K562 (cell line): ENCODE measurements at regions not wholly inside any gene's neighbourhood (a gene's known extent, or its start where the extent isn't known, plus 50 kb on each side); places are given as distances from the start of the nearest gene placed in this dataset.

ENCODE experiments used
- ATAC-seq: fragments of 200-7000 bp; cut with Tn5 transposase; 3 replicates; pipeline ENCODE4 v1.9.1; 2020; ENCODE audit warnings: moderate library complexity
- BruUV-seq: library from RNA; stranded (reverse); fragments of 400-500 nt; replicated peaks from 2 replicates; lab custom pipeline; 2021; lab: Mats Ljungman, UMichigan
- CTCF ChIA-PET: fragments of 300-600 bp; formaldehyde crosslinking; extraction: SDS; loops from one replicate; lab custom pipeline; 2021; ENCODE audit warnings: low intra/inter-chr PET ratio; lab: Yijun Ruan, JAX
- POLR2A ChIA-PET: fragments of 300-600, 350-650 bp; sonication (Branson Sonifier 250); formaldehyde crosslinking; extraction: SDS; loops from one replicate; lab custom pipeline; 2021; ENCODE audit warnings: antibody characterized with exemption, inconsistent platforms; lab: Yijun Ruan, JAX
- DNase-seq, 4 experiments: peaks; one replicate each; pipeline versions ENCODE4 v3.0.0 to v3.0.0-alpha.2; 2011 to 2018; ENCODE audit warnings: low spot score in 3 of 4, mixed read lengths in 3 of 4; ENCODE audit errors: extremely low read depth in 1 of 4
- FAIRE-seq: peaks from 2 replicates; lab custom pipeline; 2011; peaks lifted over from hg19 to GRCh38; lab: Jason Lieb, UNC
- H2AFZ ChIP-seq: 2 replicates; pipeline ENCODE4 v1.6.0; 2011; ENCODE audit warnings: low read depth, low read length, control low read depth, inconsistent platforms
- H3K27ac ChIP-seq: fragments of 200-600 bp; 3 replicates; pipeline ENCODE4 v1.8.0; 2011; ENCODE audit warnings: low read depth, mild to moderate bottlenecking, control low read depth, inconsistent platforms, low read length, moderate library complexity, mixed read lengths; ENCODE audit errors: extremely low read depth
- H3K27me3 ChIP-seq, 2 experiments: fragments of 300-600 bp in 1 of 2; 2 replicates in 1 of 2; 3 replicates in 1 of 2; pipeline versions ENCODE4 v1.6.0 to v1.8.0; 2011; ENCODE audit warnings: inconsistent platforms in 2 of 2, low read length in 2 of 2, mild to moderate bottlenecking in 1 of 2, mixed read lengths in 1 of 2, moderate library complexity in 1 of 2; ENCODE audit not compliant: control insufficient read depth in 2 of 2, insufficient read depth in 2 of 2
- H3K36me3 ChIP-seq: fragments of 300-600 bp; 3 replicates; pipeline ENCODE4 v1.8.0; 2011; ENCODE audit warnings: mild to moderate bottlenecking, low read length, inconsistent platforms; ENCODE audit not compliant: control insufficient read depth, insufficient read depth
- H3K4me1 ChIP-seq, 2 experiments: fragments of 200-600 bp in 1 of 2; replicated peaks in 1 of 2; 2 replicates in 1 of 2; 3 replicates in 1 of 2; pipeline versions ENCODE4 v1.5.1 to v1.8.0; 2011; ENCODE audit warnings: inconsistent platforms in 2 of 2, low read length in 2 of 2, mild to moderate bottlenecking in 1 of 2, mixed read lengths in 1 of 2, moderate library complexity in 1 of 2; ENCODE audit not compliant: control insufficient read depth in 2 of 2, insufficient read depth in 2 of 2
- H3K4me2 ChIP-seq: 2 replicates; pipeline ENCODE4 v1.6.1; 2011; ENCODE audit warnings: low read length, control low read depth, inconsistent platforms, mixed read lengths; ENCODE audit not compliant: insufficient read depth
- H3K4me3 ChIP-seq: fragments of 200-600 bp; sonication (generic), shearing (Covaris generic); 2 replicates; pipeline ENCODE4 v1.5.1; 2016; ENCODE audit warnings: control low read depth, inconsistent platforms
- H3K79me2 ChIP-seq: fragments of 200-600 bp; 3 replicates; pipeline ENCODE4 v1.8.0; 2011; ENCODE audit warnings: low read length, inconsistent platforms; ENCODE audit not compliant: control insufficient read depth, insufficient read depth
- H3K9ac ChIP-seq, 2 experiments: 2 replicates each; pipeline versions ENCODE4 v1.6.0 to v1.6.1; 2011; ENCODE audit warnings: low read depth in 2 of 2, low read length in 2 of 2, control low read depth in 1 of 2, inconsistent platforms in 1 of 2, mild to moderate bottlenecking in 1 of 2, mixed read lengths in 1 of 2; ENCODE audit not compliant: insufficient read depth in 1 of 2
- H3K9me1 ChIP-seq: one replicate; pipeline ENCODE4 v1.6.0; 2011; ENCODE audit warnings: inconsistent platforms, mild to moderate bottlenecking, low read length, moderate library complexity; ENCODE audit not compliant: control insufficient read depth, insufficient read depth
- H3K9me3 ChIP-seq: replicated peaks from 2 replicates; pipeline ENCODE4 v1.5.1; 2011; ENCODE audit warnings: low read depth, low read length, inconsistent platforms; ENCODE audit not compliant: control insufficient read depth, insufficient read depth
- H4K20me1 ChIP-seq: replicated peaks from 2 replicates; pipeline ENCODE4 v1.6.1; 2011; ENCODE audit warnings: low read length, inconsistent platforms, mixed read lengths; ENCODE audit not compliant: control insufficient read depth, insufficient read depth
- ATF3 ChIP-seq, 2 experiments: fragments of 450-650 bp in 1 of 2; sonication (generic) in 1 of 2; formaldehyde crosslinking in 1 of 2; IDR thresholded peaks in 1 of 2; conservative IDR thresholded peaks in 1 of 2; 2 replicates each; pipeline versions ENCODE4 v1.6.1 to v1.8.1; 2016 to 2023; ENCODE audit warnings: mild to moderate bottlenecking in 2 of 2, moderate library complexity in 2 of 2, inconsistent platforms in 1 of 2, missing genetic modification reagents in 1 of 2
- DPF2 ChIP-seq: fragments of 450-650 bp; IDR thresholded peaks from 2 replicates; pipeline ENCODE4 v1.6.1; 2016
- E2F4 ChIP-seq: sonication (generic); formaldehyde crosslinking; IDR thresholded peaks from 2 replicates; pipeline ENCODE4 v1.8.0; 2022; ENCODE audit warnings: mild to moderate bottlenecking, low read depth, missing genetic modification reagents
- ELF4 ChIP-seq: fragments of 450-650 bp; formaldehyde crosslinking; IDR thresholded peaks from 2 replicates; pipeline ENCODE4 v1.4.0; 2022; ENCODE audit warnings: missing genetic modification characterization
- FIP1L1 ChIP-seq: fragments of 200-400 bp; formaldehyde crosslinking; IDR thresholded peaks from 2 replicates; pipeline ENCODE4 v1.6.1; 2018; ENCODE audit warnings: mild to moderate bottlenecking, low read depth, low read length; ENCODE audit not compliant: poor library complexity, severe bottlenecking
- NBN ChIP-seq: fragments of 450-650 bp; IDR thresholded peaks from 2 replicates; pipeline ENCODE4 v1.6.1; 2016; ENCODE audit warnings: low read depth, mild to moderate bottlenecking
- POLR2A ChIP-seq: fragments of 450-650 bp; conservative IDR thresholded peaks from 2 replicates; pipeline ENCODE4 v1.6.1; 2016
- SNRNP70 ChIP-seq: fragments of 200-400 bp; formaldehyde crosslinking; optimal IDR thresholded peaks from 2 replicates; pipeline ENCODE3; 2017; ENCODE audit warnings: low read depth, low read length
- THRAP3 ChIP-seq: fragments of 450-650 bp; IDR thresholded peaks from 2 replicates; pipeline ENCODE4 v1.6.1; 2016; ENCODE audit warnings: mild to moderate bottlenecking, inconsistent platforms, borderline replicate concordance
- ZKSCAN1 ChIP-seq: fragments of 150-350 bp; IDR thresholded peaks from 2 replicates; pipeline ENCODE4 v1.6.1; 2016; ENCODE audit warnings: low read depth, low read length
- ZNF124 ChIP-seq: sonication (generic); formaldehyde crosslinking; IDR thresholded peaks from 2 replicates; pipeline ENCODE4 v1.8.1; 2022; ENCODE audit warnings: missing genetic modification reagents
- ZNF133 ChIP-seq: fragments of 250-450 bp; sonication (Bioruptor Pico); IDR thresholded peaks from 2 replicates; pipeline ENCODE4 v1.4.0; 2020; ENCODE audit warnings: mild to moderate bottlenecking
- ZNF3 ChIP-seq: fragments of 250-450 bp; sonication (Bioruptor Pico); IDR thresholded peaks from 2 replicates; pipeline ENCODE4 v1.5.0; 2021; ENCODE audit warnings: mild to moderate bottlenecking, moderate library complexity
- ZNF384 ChIP-seq: IDR thresholded peaks from 2 replicates; pipeline ENCODE4 v1.6.1; 2012; ENCODE audit warnings: low read depth, low read length, improper control_type of control experiment
- WGBS: fragments of 100-300 bp; shearing (Covaris generic); methylation state at CpG from one replicate; pipeline ENCODE4 v1.1.6; 2016; ENCODE audit warnings: low coverage, mixed read lengths; ENCODE audit not compliant: insufficient coverage; ENCODE audit errors: missing lambda C conversion rate; 5-methylcytosine and 5-hydroxymethylcytosine counted together
- in situ Hi-C: fragments of 300-500 bp; cut with MboI; formaldehyde crosslinking; loops from 4 replicates; pipeline ENCODE4 v1.15.0; 2018; ENCODE audit warnings: inconsistent platforms, mixed read lengths
- intact Hi-C: fragments of 100-400 bp; cut with micrococcal nuclease; formaldehyde crosslinking; loops from 2 replicates; pipeline ENCODE4 v1.14.2; 2022
- TF ChIP-seq, protein P1 (sequence below): sonication (generic); formaldehyde crosslinking; IDR thresholded peaks from 2 replicates; pipeline ENCODE4 v1.8.1; 2023; ENCODE audit warnings: mild to moderate bottlenecking, missing genetic modification reagents
- TF ChIP-seq, protein P2 (sequence below): fragments of 450-650 bp; IDR thresholded peaks from 2 replicates; pipeline ENCODE4 v1.6.1; 2016
- TF ChIP-seq, protein P3 (sequence below): sonication (generic); formaldehyde crosslinking; IDR thresholded peaks from 2 replicates; pipeline ENCODE4 v1.4.0; 2020; ENCODE audit warnings: mild to moderate bottlenecking, missing genetic modification reagents

GRCh38 chr6:170151804-170152123, 139.1 kb downstream of the DLL1 start:
- H3K27ac ChIP-seq, result no peak overlapping the region
- peaks cover 25 to 70% of the 10 kb centered on the region in 2 experiments; a peak in 4 of 5 replicates for H3K27me3 ChIP-seq
- intact Hi-C loops (no loop called here), in situ Hi-C loops (no loop called here)
- H3K9me3 ChIP-seq, result no peaks in the 10 kb centered on the region
- DNase-seq (no peak), FAIRE-seq (no peak), ATAC-seq (no peak)
- POLR2A ChIA-PET, result interaction anchor here (0.6 to 1.1 kb wide), 4 partner anchors 13 to 344 kb away, joined by 3 to 5 read pairs (median 4); no protein-coding TSS in a partner anchor
- H4K20me1 ChIP-seq, result peaks cover 3% of the 10 kb centered on the region; the same call in 1 of the 2 replicates
- 2% methylated on average over 12 of the region's 12 CpGs for WGBS
- peaks cover 5% of the 10 kb centered on the region for H3K9me1 ChIP-seq
- no TSS peak for BruUV-seq
- no peaks in the 10 kb centered on the region for H3K79me2 ChIP-seq
- no peak overlapping the region for H3K4me2 ChIP-seq
- no peak overlapping the region for H2AFZ ChIP-seq
- H3K9ac ChIP-seq, result no peak overlapping the region
- no peaks in the 10 kb centered on the region for H3K36me3 ChIP-seq
- H3K4me1 ChIP-seq, result peaks cover 0 to 20% of the 10 kb centered on the region in 2 experiments; a peak in 3 of 5 replicates
- no peak overlapping the region for H3K4me3 ChIP-seq
- CTCF ChIA-PET, result no interaction called here
- TF ChIP-seq DPF2, result no peak
- TF ChIP-seq, protein P1, sequence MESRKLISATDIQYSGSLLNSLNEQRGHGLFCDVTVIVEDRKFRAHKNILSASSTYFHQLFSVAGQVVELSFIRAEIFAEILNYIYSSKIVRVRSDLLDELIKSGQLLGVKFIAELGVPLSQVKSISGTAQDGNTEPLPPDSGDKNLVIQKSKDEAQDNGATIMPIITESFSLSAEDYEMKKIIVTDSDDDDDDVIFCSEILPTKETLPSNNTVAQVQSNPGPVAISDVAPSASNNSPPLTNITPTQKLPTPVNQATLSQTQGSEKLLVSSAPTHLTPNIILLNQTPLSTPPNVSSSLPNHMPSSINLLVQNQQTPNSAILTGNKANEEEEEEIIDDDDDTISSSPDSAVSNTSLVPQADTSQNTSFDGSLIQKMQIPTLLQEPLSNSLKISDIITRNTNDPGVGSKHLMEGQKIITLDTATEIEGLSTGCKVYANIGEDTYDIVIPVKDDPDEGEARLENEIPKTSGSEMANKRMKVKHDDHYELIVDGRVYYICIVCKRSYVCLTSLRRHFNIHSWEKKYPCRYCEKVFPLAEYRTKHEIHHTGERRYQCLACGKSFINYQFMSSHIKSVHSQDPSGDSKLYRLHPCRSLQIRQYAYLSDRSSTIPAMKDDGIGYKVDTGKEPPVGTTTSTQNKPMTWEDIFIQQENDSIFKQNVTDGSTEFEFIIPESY (CRISPR knock-in tag), result no peak
- no peak for TF ChIP-seq E2F4 (CRISPR knock-in tag)
- TF ChIP-seq NBN, result no peak
- no peak for TF ChIP-seq ZNF124 (CRISPR knock-in tag)
- no peak for TF ChIP-seq ATF3 (IDR thresholded peaks at IDR 0.05)
- TF ChIP-seq ATF3 (CRISPR knock-in tag; conservative IDR thresholded peaks at IDR 0.05), result no peak
- TF ChIP-seq POLR2A, result no peak
- TF ChIP-seq, protein P2, sequence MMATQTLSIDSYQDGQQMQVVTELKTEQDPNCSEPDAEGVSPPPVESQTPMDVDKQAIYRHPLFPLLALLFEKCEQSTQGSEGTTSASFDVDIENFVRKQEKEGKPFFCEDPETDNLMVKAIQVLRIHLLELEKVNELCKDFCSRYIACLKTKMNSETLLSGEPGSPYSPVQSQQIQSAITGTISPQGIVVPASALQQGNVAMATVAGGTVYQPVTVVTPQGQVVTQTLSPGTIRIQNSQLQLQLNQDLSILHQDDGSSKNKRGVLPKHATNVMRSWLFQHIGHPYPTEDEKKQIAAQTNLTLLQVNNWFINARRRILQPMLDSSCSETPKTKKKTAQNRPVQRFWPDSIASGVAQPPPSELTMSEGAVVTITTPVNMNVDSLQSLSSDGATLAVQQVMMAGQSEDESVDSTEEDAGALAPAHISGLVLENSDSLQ, result no peak
- TF ChIP-seq FIP1L1, result no peak
- TF ChIP-seq ZNF3, result no peak
- TF ChIP-seq THRAP3, result no peak
- TF ChIP-seq ZNF133 (CRISPR knock-in tag), result no peak
- TF ChIP-seq ZNF384, result no peak
- no peak for TF ChIP-seq ZKSCAN1
- TF ChIP-seq ELF4, result no peak
- TF ChIP-seq, protein P3, sequence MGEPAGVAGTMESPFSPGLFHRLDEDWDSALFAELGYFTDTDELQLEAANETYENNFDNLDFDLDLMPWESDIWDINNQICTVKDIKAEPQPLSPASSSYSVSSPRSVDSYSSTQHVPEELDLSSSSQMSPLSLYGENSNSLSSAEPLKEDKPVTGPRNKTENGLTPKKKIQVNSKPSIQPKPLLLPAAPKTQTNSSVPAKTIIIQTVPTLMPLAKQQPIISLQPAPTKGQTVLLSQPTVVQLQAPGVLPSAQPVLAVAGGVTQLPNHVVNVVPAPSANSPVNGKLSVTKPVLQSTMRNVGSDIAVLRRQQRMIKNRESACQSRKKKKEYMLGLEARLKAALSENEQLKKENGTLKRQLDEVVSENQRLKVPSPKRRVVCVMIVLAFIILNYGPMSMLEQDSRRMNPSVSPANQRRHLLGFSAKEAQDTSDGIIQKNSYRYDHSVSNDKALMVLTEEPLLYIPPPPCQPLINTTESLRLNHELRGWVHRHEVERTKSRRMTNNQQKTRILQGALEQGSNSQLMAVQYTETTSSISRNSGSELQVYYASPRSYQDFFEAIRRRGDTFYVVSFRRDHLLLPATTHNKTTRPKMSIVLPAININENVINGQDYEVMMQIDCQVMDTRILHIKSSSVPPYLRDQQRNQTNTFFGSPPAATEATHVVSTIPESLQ, result no peak
- no peak for TF ChIP-seq SNRNP70
